ENCODE measurements at regions not wholly inside any gene's neighbourhood (a gene's known extent, or its start where the extent isn't known, plus 50 kb on each side); places are given as distances from the start of the nearest gene placed in this dataset.

DNA sequence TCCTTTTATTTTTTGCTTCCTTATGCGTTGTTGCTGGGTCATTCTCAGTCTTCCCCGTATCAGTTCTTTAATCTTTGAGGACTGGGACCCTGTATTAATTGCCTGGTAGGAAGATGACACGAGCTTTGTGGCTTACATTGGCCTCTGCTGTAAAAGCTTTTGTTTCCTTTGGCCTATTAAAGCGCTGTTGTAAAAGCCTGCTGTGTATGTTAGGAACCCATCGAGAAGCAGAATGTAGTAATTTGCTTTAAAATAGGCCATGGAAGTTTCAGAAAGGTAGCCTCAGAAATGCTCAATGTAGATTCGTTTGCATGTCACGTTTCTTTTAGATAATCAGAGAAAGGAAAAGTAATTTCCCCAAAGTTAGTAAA is 257.5 kb upstream of the STARD13 start (continued):
- TF ChIP-seq ZNF384 (IDR thresholded peaks at IDR 0.05; ENCODE audit: borderline replicate concordance, low read depth, low read length) (no peak), EGR1 (IDR thresholded peaks at IDR 0.05; ENCODE audit: borderline replicate concordance in 1 of 2, low read depth in 2 of 2, low read length in 2 of 2) (no peak), IKZF2 (IDR thresholded peaks at IDR 0.05) (no peak), CREB1 (IDR thresholded peaks at IDR 0.05; ENCODE audit: low read depth) (no peak), CHD2 (IDR thresholded peaks at IDR 0.05; ENCODE audit: borderline replicate concordance, low read depth, low read length) (no peak), KDM1A (IDR thresholded peaks at IDR 0.05; ENCODE audit: borderline replicate concordance) (no peak), NR2C2 (IDR thresholded peaks at IDR 0.05; ENCODE audit: borderline replicate concordance, control insufficient read depth, insufficient read length, low read depth) (no peak), CBFB (IDR thresholded peaks at IDR 0.05; ENCODE audit: low read depth) (no peak; the same call in 1 of the 2 replicates), TAF1 (IDR thresholded peaks at IDR 0.05; ENCODE audit: borderline replicate concordance, low read depth, low read length) (peak; percentile 69; the same call in 1 of the 2 replicates), POLR2A (IDR thresholded peaks at IDR 0.05; ENCODE audit: low read depth, low read length) (no peak), FOXK2 (IDR thresholded peaks at IDR 0.05) (no peak), SMAD1 (IDR thresholded peaks at IDR 0.05; ENCODE audit: low read depth, partially characterized antibody) (peak; percentile 91), RAD21 (IDR thresholded peaks at IDR 0.05; ENCODE audit: insufficient read depth, low read depth, low read length) (0 out of 2 replicates have a peak, but pooled peaks have one; percentile 3), MXI1 (IDR thresholded peaks at IDR 0.05; ENCODE audit: low read depth, low read length) (no peak), MYB (IDR thresholded peaks at IDR 0.05; ENCODE audit: borderline replicate concordance, low read depth, low read length) (no peak), CREM (IDR thresholded peaks at IDR 0.05; ENCODE audit: low read depth) (no peak), LARP7 (IDR thresholded peaks at IDR 0.05) (no peak), NFXL1 (IDR thresholded peaks at IDR 0.05; ENCODE audit: borderline replicate concordance) (no peak)
- TF ChIP-seq, protein P1, sequence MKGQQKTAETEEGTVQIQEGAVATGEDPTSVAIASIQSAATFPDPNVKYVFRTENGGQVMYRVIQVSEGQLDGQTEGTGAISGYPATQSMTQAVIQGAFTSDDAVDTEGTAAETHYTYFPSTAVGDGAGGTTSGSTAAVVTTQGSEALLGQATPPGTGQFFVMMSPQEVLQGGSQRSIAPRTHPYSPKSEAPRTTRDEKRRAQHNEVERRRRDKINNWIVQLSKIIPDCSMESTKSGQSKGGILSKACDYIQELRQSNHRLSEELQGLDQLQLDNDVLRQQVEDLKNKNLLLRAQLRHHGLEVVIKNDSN (IDR thresholded peaks at IDR 0.05; ENCODE audit: borderline replicate concordance, extremely low read length, insufficient read depth, low read depth, low read length): no peak
- TF ChIP-seq, protein P2, sequence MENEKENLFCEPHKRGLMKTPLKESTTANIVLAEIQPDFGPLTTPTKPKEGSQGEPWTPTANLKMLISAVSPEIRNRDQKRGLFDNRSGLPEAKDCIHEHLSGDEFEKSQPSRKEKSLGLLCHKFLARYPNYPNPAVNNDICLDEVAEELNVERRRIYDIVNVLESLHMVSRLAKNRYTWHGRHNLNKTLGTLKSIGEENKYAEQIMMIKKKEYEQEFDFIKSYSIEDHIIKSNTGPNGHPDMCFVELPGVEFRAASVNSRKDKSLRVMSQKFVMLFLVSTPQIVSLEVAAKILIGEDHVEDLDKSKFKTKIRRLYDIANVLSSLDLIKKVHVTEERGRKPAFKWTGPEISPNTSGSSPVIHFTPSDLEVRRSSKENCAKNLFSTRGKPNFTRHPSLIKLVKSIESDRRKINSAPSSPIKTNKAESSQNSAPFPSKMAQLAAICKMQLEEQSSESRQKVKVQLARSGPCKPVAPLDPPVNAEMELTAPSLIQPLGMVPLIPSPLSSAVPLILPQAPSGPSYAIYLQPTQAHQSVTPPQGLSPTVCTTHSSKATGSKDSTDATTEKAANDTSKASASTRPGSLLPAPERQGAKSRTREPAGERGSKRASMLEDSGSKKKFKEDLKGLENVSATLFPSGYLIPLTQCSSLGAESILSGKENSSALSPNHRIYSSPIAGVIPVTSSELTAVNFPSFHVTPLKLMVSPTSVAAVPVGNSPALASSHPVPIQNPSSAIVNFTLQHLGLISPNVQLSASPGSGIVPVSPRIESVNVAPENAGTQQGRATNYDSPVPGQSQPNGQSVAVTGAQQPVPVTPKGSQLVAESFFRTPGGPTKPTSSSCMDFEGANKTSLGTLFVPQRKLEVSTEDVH (IDR thresholded peaks at IDR 0.05; ENCODE audit: low read depth, partially characterized antibody): no peak
- TF ChIP-seq, protein P3, sequence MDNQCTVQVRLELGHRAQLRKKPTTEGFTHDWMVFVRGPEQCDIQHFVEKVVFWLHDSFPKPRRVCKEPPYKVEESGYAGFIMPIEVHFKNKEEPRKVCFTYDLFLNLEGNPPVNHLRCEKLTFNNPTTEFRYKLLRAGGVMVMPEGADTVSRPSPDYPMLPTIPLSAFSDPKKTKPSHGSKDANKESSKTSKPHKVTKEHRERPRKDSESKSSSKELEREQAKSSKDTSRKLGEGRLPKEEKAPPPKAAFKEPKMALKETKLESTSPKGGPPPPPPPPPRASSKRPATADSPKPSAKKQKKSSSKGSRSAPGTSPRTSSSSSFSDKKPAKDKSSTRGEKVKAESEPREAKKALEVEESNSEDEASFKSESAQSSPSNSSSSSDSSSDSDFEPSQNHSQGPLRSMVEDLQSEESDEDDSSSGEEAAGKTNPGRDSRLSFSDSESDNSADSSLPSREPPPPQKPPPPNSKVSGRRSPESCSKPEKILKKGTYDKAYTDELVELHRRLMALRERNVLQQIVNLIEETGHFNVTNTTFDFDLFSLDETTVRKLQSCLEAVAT (IDR thresholded peaks at IDR 0.05): peak; percentile 81
- TF ChIP-seq, protein P4, sequence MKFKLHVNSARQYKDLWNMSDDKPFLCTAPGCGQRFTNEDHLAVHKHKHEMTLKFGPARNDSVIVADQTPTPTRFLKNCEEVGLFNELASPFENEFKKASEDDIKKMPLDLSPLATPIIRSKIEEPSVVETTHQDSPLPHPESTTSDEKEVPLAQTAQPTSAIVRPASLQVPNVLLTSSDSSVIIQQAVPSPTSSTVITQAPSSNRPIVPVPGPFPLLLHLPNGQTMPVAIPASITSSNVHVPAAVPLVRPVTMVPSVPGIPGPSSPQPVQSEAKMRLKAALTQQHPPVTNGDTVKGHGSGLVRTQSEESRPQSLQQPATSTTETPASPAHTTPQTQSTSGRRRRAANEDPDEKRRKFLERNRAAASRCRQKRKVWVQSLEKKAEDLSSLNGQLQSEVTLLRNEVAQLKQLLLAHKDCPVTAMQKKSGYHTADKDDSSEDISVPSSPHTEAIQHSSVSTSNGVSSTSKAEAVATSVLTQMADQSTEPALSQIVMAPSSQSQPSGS (IDR thresholded peaks at IDR 0.05; ENCODE audit: low read length): no peak
- TF ChIP-seq, protein P5, sequence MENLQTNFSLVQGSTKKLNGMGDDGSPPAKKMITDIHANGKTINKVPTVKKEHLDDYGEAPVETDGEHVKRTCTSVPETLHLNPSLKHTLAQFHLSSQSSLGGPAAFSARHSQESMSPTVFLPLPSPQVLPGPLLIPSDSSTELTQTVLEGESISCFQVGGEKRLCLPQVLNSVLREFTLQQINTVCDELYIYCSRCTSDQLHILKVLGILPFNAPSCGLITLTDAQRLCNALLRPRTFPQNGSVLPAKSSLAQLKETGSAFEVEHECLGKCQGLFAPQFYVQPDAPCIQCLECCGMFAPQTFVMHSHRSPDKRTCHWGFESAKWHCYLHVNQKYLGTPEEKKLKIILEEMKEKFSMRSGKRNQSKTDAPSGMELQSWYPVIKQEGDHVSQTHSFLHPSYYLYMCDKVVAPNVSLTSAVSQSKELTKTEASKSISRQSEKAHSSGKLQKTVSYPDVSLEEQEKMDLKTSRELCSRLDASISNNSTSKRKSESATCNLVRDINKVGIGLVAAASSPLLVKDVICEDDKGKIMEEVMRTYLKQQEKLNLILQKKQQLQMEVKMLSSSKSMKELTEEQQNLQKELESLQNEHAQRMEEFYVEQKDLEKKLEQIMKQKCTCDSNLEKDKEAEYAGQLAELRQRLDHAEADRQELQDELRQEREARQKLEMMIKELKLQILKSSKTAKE (IDR thresholded peaks at IDR 0.05; ENCODE audit: low read depth, poor library complexity, severe bottlenecking): peak; percentile 72

Measured in GM12878 (cell line).